Fibroblast of peridontal ligament (primary cell): ENCODE measurements at regions not wholly inside any gene's neighbourhood (a gene's known extent, or its start where the extent isn't known, plus 50 kb on each side); places are given as distances from the start of the nearest gene placed in this dataset.

Experiments
- DNase-seq: peaks from one replicate; pipeline ENCODE4 v3.0.0-alpha.2; 2010; ENCODE audit errors: extremely low read depth

GRCh38 chr20:57768519-57768918, 58.7 kb upstream of the PMEPA1 start:
- no peak for DNase-seq

- no peak for DNase-seq
Measured at GRCh38 chr20:57767441-57767840, 57.6 kb upstream of the PMEPA1 start.

GRCh38 chr20:57763235-57763595, 53.4 kb upstream of the PMEPA1 start:
- DNase-seq, result no peak

- DNase-seq, result no peak
Measured at GRCh38 chr20:57762531-57763234, 52.9 kb upstream of the PMEPA1 start.

- DNase-seq, result no peak
Measured at GRCh38 chr20:57761413-57761734, 51.6 kb upstream of the PMEPA1 start.

GRCh38 chr20:57760698-57761412, 51.0 kb upstream of the PMEPA1 start:
- DNase-seq, result no peak

GRCh38 chr20:57759724-57760123, 49.9 kb upstream of the PMEPA1 start:
- DNase-seq, result no peak
